Calu3 (cell line): ENCODE measurements at regions not wholly inside any gene's neighbourhood (a gene's known extent, or its start where the extent isn't known, plus 50 kb on each side); places are given as distances from the start of the nearest gene placed in this dataset.

Source experiments
- BruUV-seq: library from RNA; stranded (reverse); fragments of 400-500 nt; replicated peaks from 2 replicates; lab custom pipeline; 2021; lab: Mats Ljungman, UMichigan
- CTCF ChIA-PET: fragments of 300-600 bp; sonication (Branson Sonifier 250); formaldehyde crosslinking; loops from one replicate; lab custom pipeline; 2022; ENCODE audit warnings: antibody characterized with exemption; lab: Charles Lee
- DNase-seq: peaks from one replicate; pipeline ENCODE4 v3.0.0; 2022
- H3K27ac Mint-ChIP-seq: one replicate; pipeline ENCODE4 v1.8.0; 2022; ENCODE audit warnings: mixed read lengths; ENCODE audit not compliant: unreplicated experiment
- H3K27me3 Mint-ChIP-seq: one replicate; pipeline ENCODE4 v1.8.0; 2022; ENCODE audit warnings: mixed read lengths; ENCODE audit not compliant: unreplicated experiment
- H3K36me3 Mint-ChIP-seq: one replicate; pipeline ENCODE4 v1.8.0; 2022; ENCODE audit warnings: mild to moderate bottlenecking, moderate library complexity, mixed read lengths; ENCODE audit not compliant: insufficient read depth, unreplicated experiment
- H3K4me1 Mint-ChIP-seq: one replicate; pipeline ENCODE4 v1.8.0; 2022; ENCODE audit warnings: mild to moderate bottlenecking, low read depth, mixed read lengths; ENCODE audit not compliant: unreplicated experiment
- H3K4me3 Mint-ChIP-seq: one replicate; pipeline ENCODE4 v1.8.0; 2022; ENCODE audit warnings: mild to moderate bottlenecking, low read depth, moderate library complexity, mixed read lengths; ENCODE audit not compliant: unreplicated experiment
- H3K9me3 Mint-ChIP-seq: one replicate; pipeline ENCODE4 v1.8.0; 2022; ENCODE audit warnings: low read depth, mixed read lengths; ENCODE audit not compliant: unreplicated experiment
- CTCF ChIP-seq: fragments of 200-600 bp; IDR thresholded peaks from one replicate; pipeline ENCODE4 v1.8.0; 2022; ENCODE audit warnings: antibody characterized with exemption; ENCODE audit not compliant: unreplicated experiment
- intact Hi-C: fragments of 100-400 bp; cut with micrococcal nuclease; formaldehyde crosslinking; loops from one replicate; pipeline ENCODE4 v1.10.0; 2022; ENCODE audit not compliant: unreplicated experiment

- Mint-ChIP-seq H3K4me1 (no peaks in the 10 kb centered on the region), H3K9me3 (no peaks in the 10 kb centered on the region), H3K36me3 (no peaks in the 10 kb centered on the region), H3K4me3 (no peak overlapping the region), H3K27ac (no peak overlapping the region), H3K27me3 (peaks cover 99% of the 10 kb centered on the region)
- peak; percentile 91 for DNase-seq
- intact Hi-C loops, result no loop called here
- BruUV-seq, result no TSS peak
- TF ChIP-seq CTCF, result peak; percentile 92
- CTCF ChIA-PET, result interaction anchor here (1.0 to 2.0 kb wide), 5 partner anchors 20 to 443 kb away, joined by 3 to 5 read pairs (median 4); no protein-coding TSS in a partner anchor
Observed at GRCh38 chr16:85275533-85276249, 163.4 kb upstream of the CIBAR2 start.

- intact Hi-C loops, result no loop called here
- Mint-ChIP-seq H3K9me3 (no peaks in the 10 kb centered on the region), H3K36me3 (no peaks in the 10 kb centered on the region), H3K4me3 (no peak overlapping the region), H3K4me1 (no peaks in the 10 kb centered on the region), H3K27ac (no peak overlapping the region), H3K27me3 (peaks cover 99% of the 10 kb centered on the region)
- CTCF ChIA-PET, result interaction anchor here (2.0 kb wide), 1 partner anchor 20 kb away, joined by 4 read pairs; no protein-coding TSS in a partner anchor
- BruUV-seq, result no TSS peak
- no peak for TF ChIP-seq CTCF
- no peak for DNase-seq
Observed at GRCh38 chr16:85276258-85276657, 164.0 kb upstream of the CIBAR2 start.

- Mint-ChIP-seq H3K9me3 (no peaks in the 10 kb centered on the region), H3K36me3 (no peaks in the 10 kb centered on the region), H3K27ac (no peak overlapping the region), H3K4me1 (no peaks in the 10 kb centered on the region), H3K27me3 (peaks cover 99% of the 10 kb centered on the region), H3K4me3 (no peak overlapping the region)
- CTCF ChIA-PET, result no interaction called here
- TF ChIP-seq CTCF, result no peak
- DNase-seq, result no peak
- BruUV-seq, result no TSS peak
- intact Hi-C loops, result no loop called here
Observed at GRCh38 chr16:85276721-85277120, 164.4 kb upstream of the CIBAR2 start.

GRCh38 chr16:85278839-85279238, 166.6 kb upstream of the CIBAR2 start:
- Mint-ChIP-seq H3K9me3 (no peaks in the 10 kb centered on the region), H3K36me3 (no peaks in the 10 kb centered on the region), H3K27me3 (peaks cover 97% of the 10 kb centered on the region), H3K4me1 (no peaks in the 10 kb centered on the region), H3K4me3 (no peak overlapping the region), H3K27ac (no peak overlapping the region)
- BruUV-seq, result no TSS peak
- no peak for DNase-seq
- CTCF ChIA-PET, result no interaction called here
- intact Hi-C loops, result no loop called here
- TF ChIP-seq CTCF, result no peak
